ENCODE measurements at regions not wholly inside any gene's neighbourhood (a gene's known extent, or its start where the extent isn't known, plus 50 kb on each side); places are given as distances from the start of the nearest gene placed in this dataset.
"Not testable (repeated sequence)": the region's sequence is repeated elsewhere in the genome, so short reads cannot be mapped to it uniquely, and the experiment has no call there.

DNA sequence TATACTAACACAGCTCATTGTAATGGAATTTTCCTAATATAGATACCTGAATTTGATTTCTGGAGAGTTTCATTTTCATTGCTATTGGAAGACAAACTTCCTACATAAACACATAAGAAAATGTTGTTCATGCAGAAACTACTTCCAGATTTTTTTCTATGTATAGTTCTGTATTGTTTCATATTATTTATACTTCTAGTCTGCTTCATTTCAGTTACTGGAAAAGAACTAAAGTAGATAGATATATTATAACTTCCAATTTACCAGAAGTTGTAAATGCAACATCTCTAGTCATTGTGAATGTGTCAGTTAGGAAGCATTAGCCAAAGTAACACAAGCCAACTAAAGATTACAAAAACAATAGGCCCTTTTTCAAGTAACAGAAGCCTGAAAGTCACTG lies 147.3 kb upstream of the ZNF385D start:
- no peak for FAIRE-seq

DNA sequence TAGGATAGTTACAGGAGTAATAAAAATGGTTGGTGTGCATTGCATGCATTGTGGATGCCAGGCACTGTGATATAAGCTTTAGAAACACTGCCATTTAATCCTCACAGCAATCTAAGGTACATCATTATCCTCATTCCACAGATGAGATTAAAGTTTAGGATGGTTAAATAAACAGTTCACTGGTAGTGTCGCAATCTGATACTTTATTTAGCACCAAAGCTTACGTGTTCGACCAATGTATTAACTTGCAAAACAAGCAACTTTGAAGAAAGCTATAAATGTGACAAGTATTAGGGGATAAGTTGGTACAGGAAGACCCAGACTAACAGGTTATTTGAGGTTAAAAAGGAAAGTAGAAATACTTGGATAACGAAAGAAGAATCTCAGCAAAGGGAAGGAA lies 150.5 kb upstream of the ZNF385D start:
- no peak for FAIRE-seq

DNA sequence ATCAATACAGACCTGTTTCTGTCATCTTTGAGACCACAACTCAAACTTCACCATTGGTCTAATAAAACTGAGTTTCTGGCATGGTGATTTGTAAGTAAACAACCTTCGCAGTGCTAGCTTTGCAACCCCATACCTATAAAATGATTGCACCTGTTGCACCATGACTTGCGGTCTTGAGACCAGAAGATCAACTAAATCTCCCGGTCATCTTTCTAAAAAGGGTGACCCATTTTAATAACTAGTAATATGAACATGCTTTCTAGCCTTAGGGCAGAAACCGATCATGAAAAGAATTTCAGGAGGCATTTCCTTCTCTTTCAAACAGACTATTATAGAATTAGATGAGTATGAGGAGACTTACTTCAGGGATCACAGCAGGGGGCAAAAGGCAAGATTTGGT lies 151.9 kb upstream of the ZNF385D start:
- no peak for FAIRE-seq

DNA sequence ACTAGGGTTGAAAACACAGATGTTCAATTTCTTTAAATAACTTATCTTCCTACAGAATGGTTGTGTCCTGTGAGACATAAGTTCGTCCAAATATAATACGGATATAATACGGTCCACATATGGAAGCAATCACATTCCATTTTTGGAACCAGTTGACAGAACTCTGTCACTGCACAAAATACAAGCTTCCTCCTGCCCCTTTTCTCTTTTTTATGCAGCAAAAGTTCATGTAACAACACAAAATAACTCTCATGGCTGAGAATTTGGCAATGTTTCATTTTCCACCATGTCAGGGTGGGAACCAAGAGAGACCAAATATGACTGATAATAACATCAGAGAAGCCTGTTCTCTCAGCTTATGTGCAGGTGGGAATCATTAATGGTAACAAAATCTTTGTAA lies 158.1 kb upstream of the ZNF385D start:
- FAIRE-seq, result no peak

DNA sequence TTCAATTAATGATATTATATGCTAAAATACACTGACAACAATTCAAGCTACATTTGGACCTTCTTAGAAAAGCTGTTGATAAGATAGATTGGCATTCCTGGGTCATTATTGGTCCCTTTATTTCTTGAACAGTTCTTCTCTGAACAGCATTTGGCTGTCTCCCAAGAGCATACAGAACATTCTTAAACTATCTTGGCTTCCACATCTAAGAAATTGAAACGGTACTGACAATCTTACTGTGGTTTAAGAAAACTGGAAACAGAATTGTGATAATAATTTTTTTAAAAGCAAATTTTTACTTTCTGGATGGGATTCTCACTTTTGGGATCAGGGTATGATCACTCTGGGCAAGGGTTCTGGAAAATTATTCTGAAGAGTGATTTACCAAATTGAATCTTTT lies 161.7 kb upstream of the ZNF385D start:
- FAIRE-seq, result no peak

DNA sequence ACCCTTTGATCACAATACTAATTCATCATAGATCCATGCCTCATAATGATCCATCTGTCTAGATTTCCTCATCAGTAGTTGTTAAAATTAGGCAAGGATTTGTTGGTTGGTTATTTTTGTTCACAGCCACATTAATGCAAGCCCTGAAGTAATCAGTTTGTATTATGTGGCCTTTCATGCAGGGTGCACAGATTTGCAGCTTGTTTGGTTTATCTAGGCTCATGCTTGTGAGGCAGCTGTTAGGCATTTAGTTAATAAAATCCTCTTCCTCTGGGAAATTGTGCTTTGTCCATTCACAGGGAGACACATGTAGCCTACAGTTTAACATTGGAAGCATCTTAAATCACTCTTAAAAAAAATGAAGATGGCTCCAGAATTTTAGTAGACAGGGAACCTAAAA lies 162.8 kb upstream of the ZNF385D start:
- no peak for FAIRE-seq

DNA sequence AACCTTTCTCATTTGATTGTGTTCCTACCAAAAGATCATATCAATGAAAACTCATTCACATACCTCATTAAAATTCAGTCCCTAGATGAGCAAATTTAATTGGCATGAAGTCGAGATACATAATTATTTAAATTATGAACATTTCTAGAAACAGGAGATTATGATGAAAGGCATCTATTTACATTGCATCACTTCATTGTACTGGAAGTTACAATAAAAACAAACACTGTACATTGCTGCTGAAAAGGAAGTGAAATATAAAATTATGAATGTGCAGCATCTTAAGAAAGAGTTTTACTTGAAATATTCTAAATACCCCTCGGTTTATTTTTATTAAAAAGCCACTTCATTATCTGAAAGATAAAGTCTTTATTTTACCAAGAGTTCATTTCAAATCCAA lies 163.4 kb upstream of the ZNF385D start:
- FAIRE-seq, result no peak

DNA sequence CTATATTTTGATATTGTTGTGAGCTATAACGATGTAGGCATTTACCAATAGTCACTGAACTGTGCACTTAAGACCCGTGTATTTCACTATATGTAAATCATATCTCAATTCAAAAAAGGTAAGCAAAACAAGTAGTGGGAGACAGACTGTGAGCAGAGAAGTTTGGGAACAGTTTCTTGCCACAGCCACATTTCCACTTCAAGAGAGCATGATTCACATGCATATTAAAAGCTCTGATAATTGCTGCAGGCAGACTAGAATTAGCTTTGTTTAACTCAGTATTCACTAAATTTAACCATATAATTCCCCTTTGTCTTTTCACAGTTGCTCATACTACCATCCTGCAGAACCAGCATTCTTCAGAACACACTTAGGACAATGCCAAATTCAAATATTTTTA lies 168.4 kb upstream of the ZNF385D start:
- FAIRE-seq, result no peak

DNA sequence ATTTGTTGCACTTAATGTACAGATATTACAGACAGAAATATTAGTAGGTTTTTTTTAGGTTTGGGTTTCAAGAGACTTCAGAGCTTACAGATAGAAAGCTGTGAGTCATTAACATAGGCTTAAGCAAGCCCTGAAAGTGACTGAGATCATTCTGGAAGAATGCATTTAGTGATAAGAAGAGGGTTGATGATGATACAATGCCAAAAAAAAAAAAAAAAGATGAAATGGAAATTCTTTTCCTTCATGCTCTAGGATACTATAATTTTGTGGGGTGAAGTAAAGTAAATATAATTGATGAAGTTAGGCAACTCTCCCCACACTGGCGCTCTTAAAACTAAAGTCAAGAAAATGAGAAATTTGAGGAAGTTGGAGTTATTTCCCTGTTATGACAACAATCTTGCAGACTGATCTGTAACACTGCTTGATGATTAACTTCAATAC lies 169.4 kb upstream of the ZNF385D start:
- no peak for FAIRE-seq

DNA sequence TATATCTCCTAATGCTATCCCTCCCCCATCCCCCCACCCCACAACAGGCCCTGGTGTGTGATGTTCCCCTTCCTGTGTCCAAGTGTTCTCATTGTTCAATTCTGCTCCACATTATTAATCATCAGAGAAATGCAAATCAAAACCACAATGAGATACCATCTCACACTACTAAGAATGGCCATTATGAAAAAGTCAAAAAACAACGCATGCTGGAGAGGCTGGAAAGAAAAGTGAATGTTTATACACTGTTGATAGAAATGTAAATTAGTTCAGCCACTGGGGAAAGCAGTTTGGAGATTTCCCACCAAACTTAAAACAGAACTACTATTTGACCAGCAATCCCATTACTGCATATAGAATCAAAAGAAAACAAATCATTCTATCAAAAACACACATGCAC lies 172.1 kb upstream of the ZNF385D start:
- not testable (repeated sequence) for FAIRE-seq

DNA sequence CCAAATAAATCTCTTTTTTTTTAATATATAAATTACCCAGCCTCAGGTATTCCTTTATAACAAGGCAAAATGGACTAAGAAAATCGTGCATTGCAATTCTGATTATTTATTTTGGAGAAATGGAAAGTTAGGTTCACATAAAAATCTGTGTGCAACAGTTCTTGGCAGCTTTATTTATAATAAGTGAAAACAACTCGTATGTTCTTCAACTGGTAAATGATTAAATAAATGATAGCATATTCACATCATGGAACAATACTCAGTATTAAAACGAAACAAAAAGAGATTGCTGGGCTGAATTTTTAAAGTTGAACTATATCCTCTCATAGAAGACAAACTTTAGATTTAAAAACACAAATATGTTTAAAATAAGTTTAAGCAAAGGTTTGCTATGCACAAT lies 176.3 kb upstream of the ZNF385D start:
- FAIRE-seq, result no peak

DNA sequence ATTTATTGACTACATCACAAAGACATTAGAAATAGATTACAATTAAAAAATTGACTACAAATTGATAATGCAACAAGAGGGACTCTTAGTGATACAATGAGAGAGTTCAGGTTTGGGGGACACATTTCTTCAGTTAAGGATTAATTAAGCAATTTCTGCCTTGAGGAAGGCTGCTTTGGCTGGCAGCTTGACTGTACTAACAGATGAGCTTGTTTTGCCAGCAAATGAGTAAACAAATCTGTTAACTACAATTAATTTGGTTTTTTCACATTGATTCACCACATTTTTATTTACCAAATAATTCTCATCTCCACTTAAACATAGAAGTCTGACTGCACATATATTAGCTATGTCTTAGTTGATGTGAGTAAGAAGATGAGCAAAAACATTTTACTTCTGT lies 183.6 kb upstream of the ZNF385D start:
- no peak for FAIRE-seq

DNA sequence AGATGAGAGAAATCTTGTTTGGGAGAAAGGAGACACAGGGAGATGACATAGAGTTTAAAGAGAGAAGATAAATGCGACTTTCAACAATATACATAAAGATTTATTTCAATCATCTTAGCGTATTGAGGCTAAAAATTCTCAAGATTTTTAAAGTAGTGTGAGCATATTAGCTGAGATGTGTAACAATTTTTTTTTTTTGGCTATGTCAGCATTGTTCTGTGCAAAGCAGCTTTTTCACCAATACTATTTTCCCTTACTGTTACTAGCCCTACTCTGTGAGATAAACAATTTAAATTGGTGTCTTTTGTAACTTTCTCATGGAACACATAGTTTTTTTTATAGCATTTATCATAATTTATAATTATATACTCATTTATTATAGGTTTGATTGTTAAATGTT lies 185.2 kb upstream of the ZNF385D start:
- no peak for FAIRE-seq

DNA sequence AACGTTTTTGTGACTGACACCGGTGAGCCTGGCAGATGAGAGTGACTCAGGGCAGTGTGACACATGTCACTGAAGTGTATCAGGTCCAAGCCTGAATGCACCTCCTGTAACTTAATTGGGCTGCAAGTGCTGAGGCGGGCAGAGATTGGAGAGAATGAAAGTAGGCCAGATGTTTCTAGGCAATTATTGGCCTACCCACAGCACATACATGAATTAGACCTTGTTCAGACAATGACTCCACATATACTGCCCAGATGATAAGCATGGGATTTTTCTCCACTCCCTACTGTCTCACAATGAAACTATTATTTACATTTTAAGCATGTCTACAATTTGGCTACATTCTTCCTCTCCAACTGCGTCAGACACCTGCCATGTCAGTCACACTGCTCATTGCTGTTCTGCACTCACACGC lies 187.3 kb upstream of the ZNF385D start:
- FAIRE-seq, result no peak

DNA sequence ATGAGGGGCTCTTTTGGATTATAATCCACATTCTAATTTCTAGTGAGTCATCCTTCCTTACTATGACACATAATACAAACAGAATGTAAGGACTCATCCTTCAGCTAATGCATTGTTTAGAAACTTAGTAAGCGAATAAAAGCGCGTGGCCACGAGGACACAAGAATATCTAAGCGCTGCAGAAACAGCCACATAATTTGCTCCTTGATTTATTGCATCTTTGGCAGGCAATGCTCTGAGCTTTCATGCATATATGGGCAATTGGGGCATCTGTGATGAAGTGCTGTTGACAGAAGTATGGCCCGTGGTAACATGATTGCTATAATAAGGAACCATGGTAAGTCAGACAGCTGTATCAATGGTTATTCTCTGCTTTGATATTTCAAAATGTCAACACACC lies 191.3 kb upstream of the ZNF385D start:
- no peak for FAIRE-seq

DNA sequence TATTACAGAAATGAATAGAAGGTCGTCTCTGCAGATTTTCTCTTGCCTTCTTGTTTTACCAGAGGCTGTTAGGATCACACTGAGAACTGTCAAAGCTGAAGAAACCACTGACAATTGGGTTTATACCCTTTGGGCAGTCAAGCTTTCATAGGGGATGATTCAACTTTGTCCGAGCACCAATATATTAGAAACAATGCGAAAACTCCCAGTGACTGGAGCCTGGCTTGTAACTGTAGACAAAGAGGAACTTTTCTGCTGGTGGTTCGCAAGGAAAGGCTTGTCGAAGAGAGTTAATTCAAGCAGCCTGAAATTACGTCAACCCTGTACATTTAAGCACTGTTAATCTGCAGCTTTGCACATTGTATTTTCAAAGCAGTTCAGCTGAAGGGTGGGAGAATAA lies 193.2 kb upstream of the ZNF385D start:
- FAIRE-seq, result no peak

DNA sequence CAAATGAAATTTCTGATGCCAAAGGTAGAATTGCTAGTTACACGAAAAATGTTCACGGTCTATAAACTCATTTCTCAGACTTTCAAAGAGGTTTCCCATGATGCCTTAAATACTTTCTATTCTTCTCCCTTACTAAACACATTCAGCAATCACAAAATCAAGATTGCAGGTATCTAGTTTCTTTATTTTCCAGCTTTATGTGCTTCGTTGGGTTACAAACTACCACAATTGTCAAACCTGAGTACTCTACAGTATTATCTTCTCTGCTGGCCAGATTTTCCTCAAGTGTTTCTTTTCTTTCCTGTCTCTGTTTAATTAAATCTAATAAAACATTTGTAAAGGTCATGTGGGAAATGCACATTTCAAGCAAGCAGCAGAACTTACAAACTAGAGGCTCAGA lies 201.8 kb upstream of the ZNF385D start:
- FAIRE-seq, result no peak

DNA sequence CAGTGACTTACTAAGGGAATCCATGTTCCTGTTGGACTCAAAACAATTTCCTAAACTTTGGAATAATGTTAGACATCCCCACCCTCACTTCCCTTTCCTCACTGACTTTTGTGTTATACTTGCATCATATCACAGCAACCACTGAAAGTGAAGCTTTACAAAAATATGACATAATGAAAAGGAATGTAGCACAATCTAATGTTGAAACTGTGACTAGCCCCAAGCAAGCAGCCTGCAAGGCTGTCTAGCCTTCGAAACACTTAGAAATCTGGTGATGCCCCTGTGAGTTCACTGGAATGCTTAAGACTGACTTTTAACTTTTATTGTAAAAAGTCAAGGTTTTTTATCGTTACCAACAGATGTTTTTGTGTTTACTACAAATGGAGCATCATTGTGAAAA lies 203.7 kb upstream of the ZNF385D start:
- no peak for FAIRE-seq

DNA sequence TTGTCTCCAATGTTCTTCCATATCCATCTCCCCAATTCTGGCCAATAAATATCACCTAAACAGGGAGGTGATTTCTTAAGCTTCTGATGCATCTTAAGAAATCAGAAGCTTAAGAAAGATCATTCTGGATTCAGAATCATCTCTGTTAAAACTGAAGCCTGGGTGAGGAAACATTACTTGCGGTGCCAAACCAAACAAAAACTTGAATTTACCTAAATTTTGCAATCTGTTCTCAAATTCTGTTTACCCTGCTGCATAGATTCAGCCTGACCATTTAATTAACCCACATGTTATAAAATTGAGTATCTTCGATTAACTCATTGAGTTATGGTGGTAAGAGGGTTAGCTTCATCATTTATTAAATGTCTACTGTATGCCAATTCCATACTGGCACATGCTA lies 204.4 kb upstream of the ZNF385D start:
- no peak for FAIRE-seq

DNA sequence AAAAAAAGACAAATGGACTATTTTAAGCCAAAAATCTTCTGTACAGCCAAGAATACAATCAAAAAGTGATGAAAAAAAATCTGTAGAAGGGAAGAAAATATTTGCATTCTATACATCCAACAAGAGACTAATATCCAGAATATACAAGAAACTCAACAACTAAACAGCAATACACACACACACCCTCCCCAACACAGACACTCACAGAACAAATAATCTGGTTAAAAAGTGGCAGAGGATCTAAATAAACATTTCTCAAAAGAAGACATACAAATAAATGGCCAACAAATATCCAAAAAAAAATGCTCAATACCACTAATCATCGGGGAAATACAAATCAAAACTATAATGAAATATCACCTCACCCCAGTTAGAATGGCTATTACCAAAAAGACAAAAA lies 209.0 kb upstream of the ZNF385D start:
- no peak for FAIRE-seq

DNA sequence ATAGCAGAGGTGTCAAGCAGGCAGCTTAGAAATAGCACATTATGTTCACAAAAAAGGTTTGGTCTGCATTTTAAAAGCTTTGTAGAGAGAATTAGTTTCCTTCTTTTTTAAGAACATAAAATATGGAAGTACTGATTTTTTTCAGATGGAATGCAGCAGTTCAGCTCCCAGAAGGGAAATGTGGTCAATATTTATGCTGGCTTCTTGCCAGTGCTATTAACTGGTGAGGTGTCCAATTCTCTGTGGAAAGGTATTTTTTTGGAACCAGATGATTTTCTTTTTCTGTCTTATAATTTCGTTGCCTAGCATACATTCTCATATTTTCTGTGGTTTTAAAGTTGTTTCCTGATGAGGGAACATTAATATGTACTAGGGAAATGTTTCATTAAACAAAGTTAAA lies 211.4 kb upstream of the ZNF385D start:
- FAIRE-seq, result no peak

DNA sequence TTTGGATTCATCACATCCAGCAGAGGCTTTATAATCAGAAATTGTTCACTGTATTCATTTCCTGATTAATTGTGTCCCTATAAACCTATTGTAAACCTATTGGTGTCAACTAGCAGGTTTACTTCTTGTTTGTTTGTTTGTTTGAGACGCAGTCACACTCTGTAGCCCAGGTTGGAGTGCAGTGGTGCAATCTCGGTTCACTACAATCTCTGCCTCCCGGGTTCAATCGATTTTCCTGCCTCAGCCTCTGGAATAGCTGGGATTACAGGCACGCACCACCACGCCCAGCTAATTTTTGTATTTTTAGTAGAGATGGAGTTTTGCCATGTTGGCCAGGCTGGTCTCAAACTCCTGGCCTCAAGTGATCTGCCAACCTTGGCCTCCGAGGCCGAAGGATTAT lies 215.4 kb upstream of the ZNF385D start:
- FAIRE-seq, result not testable (repeated sequence)

DNA sequence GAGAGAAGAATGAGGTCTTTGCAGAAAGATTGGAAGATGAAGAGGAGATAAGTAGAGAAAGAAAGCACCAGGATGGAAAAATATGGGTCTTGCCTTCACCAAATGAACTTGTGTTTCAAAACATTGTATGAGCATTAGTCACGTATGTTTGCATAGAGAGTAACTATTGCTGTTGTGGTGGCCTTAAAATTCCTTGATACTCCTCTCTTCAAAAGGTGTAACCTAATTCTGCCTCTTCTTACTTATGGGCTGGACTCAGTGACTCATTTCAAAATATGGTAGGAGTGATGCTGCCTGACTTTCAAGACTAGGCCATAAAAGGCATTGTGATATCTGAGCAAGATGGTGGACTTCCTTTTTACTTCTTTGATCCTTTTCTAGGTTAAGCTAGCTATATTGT lies 228.7 kb upstream of the ZNF385D start:
- no peak for FAIRE-seq

DNA sequence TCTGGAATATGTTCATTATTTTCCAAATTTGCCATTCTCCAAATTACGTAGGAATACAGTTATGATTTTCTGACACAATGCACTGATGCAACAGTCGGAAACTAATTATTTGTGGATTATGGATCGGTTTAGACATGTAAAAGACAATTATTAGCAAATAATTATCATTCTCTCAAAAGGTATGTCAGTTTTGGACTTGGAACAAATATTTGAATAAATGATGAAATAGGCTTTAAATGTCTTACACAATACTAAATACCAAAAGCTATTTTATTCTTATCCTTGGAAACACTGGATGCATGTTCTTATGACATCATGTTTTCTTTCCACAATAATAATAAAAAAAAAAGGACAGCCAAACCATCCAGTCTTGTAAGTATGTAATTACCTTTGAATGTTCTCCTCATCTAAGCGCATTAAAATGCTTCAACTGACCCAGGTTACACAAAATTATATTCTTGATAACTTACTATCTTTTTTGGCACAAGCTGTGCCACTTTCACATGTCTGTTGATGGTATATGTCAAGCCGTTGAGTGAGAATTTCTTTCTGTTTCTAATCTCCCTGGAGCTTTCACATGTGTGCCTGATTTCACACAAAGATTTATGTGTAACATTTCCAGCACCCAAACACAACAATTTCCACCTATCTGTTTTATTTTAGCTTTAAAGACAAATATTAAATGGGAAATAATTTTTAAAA lies 238.5 kb upstream of the ZNF385D start:
- no peak for FAIRE-seq

DNA sequence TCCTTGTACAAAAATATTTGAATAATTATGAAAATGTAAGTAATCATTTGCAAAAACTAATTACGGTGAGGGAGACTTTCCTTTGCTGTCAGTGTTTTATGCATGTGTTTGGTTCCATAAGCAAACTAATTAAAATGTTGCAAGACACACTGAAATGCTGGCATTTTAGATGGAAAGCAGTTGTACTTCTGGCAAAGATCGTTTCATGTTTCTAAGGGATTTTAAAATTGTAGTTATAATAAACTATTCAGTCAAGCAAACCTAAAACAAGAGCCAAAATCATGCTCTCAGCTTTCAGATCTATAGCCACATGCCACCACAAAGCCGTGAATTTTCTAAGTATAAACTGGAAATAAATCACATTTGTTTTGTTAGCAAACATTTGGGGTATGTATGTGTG lies 240.1 kb upstream of the ZNF385D start:
- FAIRE-seq, result no peak
